KMS-11 (cell line): ENCODE measurements at regions not wholly inside any gene's neighbourhood (a gene's known extent, or its start where the extent isn't known, plus 50 kb on each side); places are given as distances from the start of the nearest gene placed in this dataset.

Experiments
- H2AFZ ChIP-seq: fragments of 200-600 bp; sonication (generic); 2 replicates; pipeline ENCODE4 v1.6.1; 2016; ENCODE audit warnings: antibody characterized with exemption, mixed run types, low read depth
- H3K27ac ChIP-seq: fragments of 200-600 bp; sonication (generic); 2 replicates; pipeline ENCODE4 v1.6.1; 2016; ENCODE audit warnings: mild to moderate bottlenecking, mixed run types
- H3K27me3 ChIP-seq: fragments of 200-600 bp; sonication (generic); 2 replicates; pipeline ENCODE4 v1.6.1; 2017; ENCODE audit warnings: mild to moderate bottlenecking, low read depth, mixed run types, moderate library complexity; ENCODE audit not compliant: insufficient read depth
- H3K36me3 ChIP-seq: fragments of 200-600 bp; sonication (generic); 2 replicates; pipeline ENCODE4 v1.6.1; 2017; ENCODE audit warnings: mild to moderate bottlenecking, mixed run types; ENCODE audit not compliant: insufficient read depth
- H3K4me1 ChIP-seq: fragments of 200-600 bp; sonication (generic); 2 replicates; pipeline ENCODE4 v1.6.1; 2016; ENCODE audit warnings: mild to moderate bottlenecking, low read depth, mixed run types; ENCODE audit not compliant: poor library complexity, severe bottlenecking
- H3K4me2 ChIP-seq: fragments of 200-600 bp; sonication (generic); 2 replicates; pipeline ENCODE4 v1.7.0; 2016; ENCODE audit warnings: mild to moderate bottlenecking, mixed run types
- H3K4me3 ChIP-seq: fragments of 200-600 bp; sonication (generic); IDR thresholded peaks from 2 replicates; pipeline ENCODE4 v1.6.1; 2017; ENCODE audit warnings: low read depth, low read length, mixed read lengths; ENCODE audit not compliant: insufficient read depth
- H3K79me2 ChIP-seq: fragments of 200-600 bp; sonication (generic); 2 replicates; pipeline ENCODE4 v1.6.1; 2016; ENCODE audit warnings: low read depth, mixed run types; ENCODE audit not compliant: insufficient read depth
- H3K9ac ChIP-seq: fragments of 200-600 bp; sonication (generic); 2 replicates; pipeline ENCODE4 v1.6.1; 2016; ENCODE audit warnings: mild to moderate bottlenecking, mixed run types
- H4K20me1 ChIP-seq: fragments of 200-600 bp; sonication (generic); 2 replicates; pipeline ENCODE4 v1.6.1; 2016; ENCODE audit warnings: mild to moderate bottlenecking, mixed run types; ENCODE audit not compliant: insufficient read depth
- TF ChIP-seq, protein P1 (sequence below): fragments of 200-600 bp; sonication (generic); conservative IDR thresholded peaks from 2 replicates; pipeline ENCODE4 v1.6.1; 2017; ENCODE audit warnings: low read depth, mild to moderate bottlenecking, antibody characterized with exemption, low read length, moderate library complexity, mixed read lengths

DNA sequence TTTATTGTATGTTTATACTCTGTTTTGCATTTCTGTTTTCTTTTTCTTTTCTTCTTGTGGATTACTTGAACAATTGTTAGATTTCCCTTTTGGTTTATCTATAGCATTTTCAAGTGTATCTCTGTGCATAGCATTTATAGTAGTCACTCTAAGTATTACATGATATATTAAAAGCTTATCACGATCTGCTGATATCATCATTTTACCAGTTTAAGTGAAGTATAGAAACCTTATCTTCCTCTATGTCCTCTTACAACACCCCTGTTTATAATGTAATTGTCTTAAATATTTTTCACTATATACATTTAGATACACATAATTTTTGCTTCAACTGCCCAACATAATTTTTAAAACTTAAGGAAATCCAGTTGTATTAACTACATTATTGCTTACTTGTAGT is 513.9 kb upstream of the CELF2 start:
- H3K4me1 ChIP-seq: no peaks in the 10 kb centered on the region
- no peak overlapping the region for H2AFZ ChIP-seq
- no peaks in the 10 kb centered on the region for H4K20me1 ChIP-seq
- no peak overlapping the region for H3K4me2 ChIP-seq
- H3K27ac ChIP-seq: no peak overlapping the region
- no peaks in the 10 kb centered on the region for H3K36me3 ChIP-seq
- TF ChIP-seq, protein P1, sequence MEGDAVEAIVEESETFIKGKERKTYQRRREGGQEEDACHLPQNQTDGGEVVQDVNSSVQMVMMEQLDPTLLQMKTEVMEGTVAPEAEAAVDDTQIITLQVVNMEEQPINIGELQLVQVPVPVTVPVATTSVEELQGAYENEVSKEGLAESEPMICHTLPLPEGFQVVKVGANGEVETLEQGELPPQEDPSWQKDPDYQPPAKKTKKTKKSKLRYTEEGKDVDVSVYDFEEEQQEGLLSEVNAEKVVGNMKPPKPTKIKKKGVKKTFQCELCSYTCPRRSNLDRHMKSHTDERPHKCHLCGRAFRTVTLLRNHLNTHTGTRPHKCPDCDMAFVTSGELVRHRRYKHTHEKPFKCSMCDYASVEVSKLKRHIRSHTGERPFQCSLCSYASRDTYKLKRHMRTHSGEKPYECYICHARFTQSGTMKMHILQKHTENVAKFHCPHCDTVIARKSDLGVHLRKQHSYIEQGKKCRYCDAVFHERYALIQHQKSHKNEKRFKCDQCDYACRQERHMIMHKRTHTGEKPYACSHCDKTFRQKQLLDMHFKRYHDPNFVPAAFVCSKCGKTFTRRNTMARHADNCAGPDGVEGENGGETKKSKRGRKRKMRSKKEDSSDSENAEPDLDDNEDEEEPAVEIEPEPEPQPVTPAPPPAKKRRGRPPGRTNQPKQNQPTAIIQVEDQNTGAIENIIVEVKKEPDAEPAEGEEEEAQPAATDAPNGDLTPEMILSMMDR: no peak
- H3K27me3 ChIP-seq: no peaks in the 10 kb centered on the region
- H3K4me3 ChIP-seq: no peak overlapping the region
- no peak overlapping the region for H3K9ac ChIP-seq
- H3K79me2 ChIP-seq: no peaks in the 10 kb centered on the region

DNA sequence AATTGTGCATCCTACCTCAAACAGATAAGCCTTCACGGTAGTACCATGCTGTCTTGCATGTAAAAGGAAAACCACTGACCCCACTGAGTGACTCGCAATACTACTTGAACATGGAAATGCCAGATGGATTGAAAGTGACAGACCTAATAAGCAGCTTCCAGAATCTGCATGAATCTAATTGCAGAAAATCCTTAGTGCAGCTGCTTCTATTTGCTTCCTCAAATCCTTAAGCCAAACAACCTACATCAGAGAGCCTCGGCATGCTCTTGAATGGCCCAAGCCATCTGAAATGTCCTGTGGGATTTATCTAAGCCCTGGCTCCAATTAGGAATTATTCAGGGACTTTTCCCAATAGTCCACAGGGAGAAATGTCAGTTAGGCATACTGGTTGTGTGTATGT is 509.5 kb upstream of the CELF2 start:
- H3K36me3 ChIP-seq: no peaks in the 10 kb centered on the region
- no peaks in the 10 kb centered on the region for H3K27me3 ChIP-seq
- H3K79me2 ChIP-seq: no peaks in the 10 kb centered on the region
- no peaks in the 10 kb centered on the region for H4K20me1 ChIP-seq
- TF ChIP-seq, protein P1: no peak
- H3K4me1 ChIP-seq: no peaks in the 10 kb centered on the region
- no peak overlapping the region for H3K9ac ChIP-seq
- no peak overlapping the region for H2AFZ ChIP-seq
- no peak overlapping the region for H3K4me2 ChIP-seq
- no peak overlapping the region for H3K27ac ChIP-seq
- H3K4me3 ChIP-seq: no peak overlapping the region

DNA sequence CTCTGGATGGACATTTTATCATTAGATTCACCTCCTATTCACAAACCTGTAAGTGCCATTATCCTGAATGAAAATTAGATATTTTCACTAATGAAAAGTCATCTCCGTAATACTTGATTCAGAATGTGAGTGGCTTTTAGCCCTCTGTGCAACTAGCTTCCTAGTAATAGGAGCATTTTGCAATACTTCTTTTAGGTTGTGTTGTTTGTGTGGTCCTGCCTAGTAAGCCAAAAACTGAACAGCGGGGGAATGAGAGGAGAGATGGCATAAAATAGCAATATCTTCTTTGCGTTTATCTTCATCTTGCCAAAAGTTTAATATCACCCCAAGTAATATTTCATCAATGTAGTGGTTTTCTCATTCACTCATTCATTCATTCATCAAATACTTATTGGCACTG is 507.5 kb upstream of the CELF2 start:
- TF ChIP-seq, protein P1: no peak
- no peaks in the 10 kb centered on the region for H3K27me3 ChIP-seq

DNA sequence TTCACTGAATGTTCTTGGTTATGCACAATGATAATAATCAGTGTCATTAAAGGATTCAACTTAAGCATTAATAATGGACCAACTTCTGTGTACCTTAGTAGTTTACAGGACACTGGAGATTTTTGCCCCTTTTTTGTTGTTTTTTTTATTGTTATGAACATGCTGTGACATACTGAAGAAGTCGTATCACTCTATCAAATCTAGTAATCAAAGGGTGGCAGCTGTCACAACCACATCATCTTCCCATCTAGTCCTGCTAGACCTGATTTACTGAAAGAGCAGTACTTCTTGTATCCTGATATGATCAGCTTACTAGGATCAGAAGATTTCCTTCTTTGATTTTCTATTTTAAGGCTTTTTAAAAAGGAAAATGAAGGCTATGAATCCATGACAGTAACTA is 504.6 kb upstream of the CELF2 start:
- Histone ChIP-seq H2AFZ (no peak overlapping the region), H3K27ac (no peak overlapping the region), H3K4me1 (no peaks in the 10 kb centered on the region), H3K79me2 (no peaks in the 10 kb centered on the region), H4K20me1 (no peaks in the 10 kb centered on the region), H3K36me3 (no peaks in the 10 kb centered on the region), H3K27me3 (no peaks in the 10 kb centered on the region), H3K9ac (no peak overlapping the region), H3K4me3 (no peak overlapping the region), H3K4me2 (no peak overlapping the region)
- TF ChIP-seq, protein P1: no peak

More for the DNA sequence above, 507.5 kb upstream of the CELF2 start:
- Histone ChIP-seq H3K4me1 (no peaks in the 10 kb centered on the region), H4K20me1 (no peaks in the 10 kb centered on the region), H3K27ac (no peak overlapping the region), H3K4me2 (no peak overlapping the region), H3K4me3 (no peak overlapping the region), H3K36me3 (no peaks in the 10 kb centered on the region), H3K79me2 (no peaks in the 10 kb centered on the region), H2AFZ (no peak overlapping the region), H3K9ac (no peak overlapping the region)

DNA sequence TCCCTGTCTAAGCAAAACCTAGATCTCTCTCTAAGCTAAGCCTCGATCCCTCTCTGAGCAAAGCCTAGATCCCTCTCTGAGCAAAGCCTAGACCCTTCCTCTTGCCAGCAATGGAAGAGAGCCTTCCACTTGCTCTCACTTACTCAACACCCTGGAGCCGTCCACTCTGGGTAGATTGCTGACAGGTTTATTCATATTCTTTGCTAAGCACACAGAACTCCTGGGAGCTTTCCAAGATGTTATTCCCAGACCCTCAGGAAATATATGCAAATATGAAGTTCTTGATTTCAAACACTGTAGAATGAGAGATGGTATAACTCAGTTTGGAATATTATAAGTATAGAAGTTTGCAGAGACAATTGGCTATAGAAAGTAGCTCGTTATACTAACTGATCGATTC is 503.8 kb upstream of the CELF2 start:
- TF ChIP-seq, protein P1: no peak
- no peak overlapping the region for H3K27ac ChIP-seq
- H3K4me2 ChIP-seq: no peak overlapping the region
- no peak overlapping the region for H3K4me3 ChIP-seq
- H3K4me1 ChIP-seq: no peaks in the 10 kb centered on the region
- no peak overlapping the region for H2AFZ ChIP-seq
- no peaks in the 10 kb centered on the region for H3K79me2 ChIP-seq
- no peak overlapping the region for H3K9ac ChIP-seq
- no peaks in the 10 kb centered on the region for H4K20me1 ChIP-seq
- no peaks in the 10 kb centered on the region for H3K36me3 ChIP-seq
- H3K27me3 ChIP-seq: no peaks in the 10 kb centered on the region
